Ascending aorta (tissue), 2 donors: ENCODE measurements at regions not wholly inside any gene's neighbourhood (a gene's known extent, or its start where the extent isn't known, plus 50 kb on each side); places are given as distances from the start of the nearest gene placed in this dataset.
"Not testable (repeated sequence)": the region's sequence is repeated elsewhere in the genome, so short reads cannot be mapped to it uniquely, and the experiment has no call there.

Experiments used
- DNase-seq, 2 donors: peaks; one replicate each; pipeline ENCODE4 v3.0.0-alpha.2; 2019; ENCODE audit warnings: low spot score in 2 of 2
- H3K27ac ChIP-seq, 2 donors: fragments of 200-600 bp; sonication (generic); one replicate each; pipeline ENCODE4 v1.5.1; 2016 to 2017; ENCODE audit warnings: mild to moderate bottlenecking in 1 of 2
- H3K27me3 ChIP-seq: fragments of 200-600 bp; sonication (generic); one replicate; pipeline ENCODE4 v1.5.1; 2017
- H3K36me3 ChIP-seq, 2 donors: fragments of 200-600 bp; sonication (generic); one replicate each; pipeline ENCODE4 v1.5.1; 2016
- H3K4me1 ChIP-seq, 2 donors: fragments of 200-600 bp; sonication (generic); one replicate each; pipeline ENCODE4 v1.5.1; 2016 to 2017; ENCODE audit warnings: mild to moderate bottlenecking in 1 of 2
- H3K4me3 ChIP-seq, 2 donors: fragments of 200-600 bp; sonication (generic); one replicate each; pipeline ENCODE4 v1.5.1; 2016 to 2017; ENCODE audit warnings: mild to moderate bottlenecking in 1 of 2
- H3K9me3 ChIP-seq, 2 donors: fragments of 200-600 bp; sonication (generic); one replicate each; pipeline ENCODE4 v1.5.1; 2016
- CTCF ChIP-seq, 3 experiments: fragments of 200-600 bp in 2 of 3; fragments of 450-650 bp in 1 of 3; sonication (generic) in 2 of 3; IDR thresholded peaks; one replicate each; pipeline ENCODE4 v1.5.1; 2016 to 2019; ENCODE audit warnings: antibody characterized with exemption in 3 of 3, mild to moderate bottlenecking in 1 of 3, moderate library complexity in 1 of 3
- intact Hi-C: fragments of 100-400 bp; cut with DNase I; formaldehyde crosslinking; loops from one replicate; pipeline ENCODE4 v1.15.1; 2023

GRCh38 chr7:80307227-80307856 lies 172.7 kb downstream of the GNAI1 start:
- H3K4me3 ChIP-seq, result no peak overlapping the region

GRCh38 chr7:80303315-80303714 lies 168.7 kb downstream of the GNAI1 start:
- Histone ChIP-seq H3K27me3 (no peaks in the 10 kb centered on the region), H3K27ac (no peak overlapping the region), H3K36me3 (no peaks in the 10 kb centered on the region), H3K4me1 (no peaks in the 10 kb centered on the region), H3K9me3 (no peaks in the 10 kb centered on the region), H3K4me3 (no peak overlapping the region)
- DNase-seq, result no peak
- intact Hi-C loops, result no loop called here
- no peak for TF ChIP-seq CTCF (IDR thresholded peaks at IDR 0.05)

More at GRCh38 chr7:80307227-80307856, 172.7 kb downstream of the GNAI1 start:
- H3K27me3 ChIP-seq, result no peaks in the 10 kb centered on the region
- no peak overlapping the region for H3K27ac ChIP-seq
- no peaks in the 10 kb centered on the region for H3K36me3 ChIP-seq
- intact Hi-C loops, result no loop called here
- H3K9me3 ChIP-seq, result no peaks in the 10 kb centered on the region
- H3K4me1 ChIP-seq, result no peaks in the 10 kb centered on the region
- TF ChIP-seq CTCF (IDR thresholded peaks at IDR 0.05), result no peak
- no peak for DNase-seq

GRCh38 chr7:80302636-80303035 lies 168.0 kb downstream of the GNAI1 start:
- Histone ChIP-seq H3K36me3 (no peaks in the 10 kb centered on the region), H3K4me1 (no peaks in the 10 kb centered on the region), H3K27me3 (no peaks in the 10 kb centered on the region), H3K4me3 (no peak overlapping the region), H3K9me3 (no peaks in the 10 kb centered on the region), H3K27ac (no peak overlapping the region)
- DNase-seq, result no peak
- no peak for TF ChIP-seq CTCF (IDR thresholded peaks at IDR 0.05)
- intact Hi-C loops, result no loop called here

- Histone ChIP-seq H3K27ac (no peak overlapping the region), H3K27me3 (no peaks in the 10 kb centered on the region), H3K9me3 (no peaks in the 10 kb centered on the region), H3K36me3 (no peaks in the 10 kb centered on the region), H3K4me3 (no peak overlapping the region), H3K4me1 (no peaks in the 10 kb centered on the region)
- intact Hi-C loops, result no loop called here
- TF ChIP-seq CTCF (IDR thresholded peaks at IDR 0.05), result no peak
- DNase-seq, result no peak
Observed at GRCh38 chr7:80302078-80302477, 167.4 kb downstream of the GNAI1 start.

- no peak for TF ChIP-seq CTCF (IDR thresholded peaks at IDR 0.05)
- H3K27me3 ChIP-seq, result no peaks in the 10 kb centered on the region
- H3K9me3 ChIP-seq, result peaks cover 0 to 9% of the 10 kb centered on the region in 2 donors
- DNase-seq, result no peak
- H3K27ac ChIP-seq, result no peak overlapping the region
- H3K4me3 ChIP-seq, result no peak overlapping the region
- H3K4me1 ChIP-seq, result no peaks in the 10 kb centered on the region
- intact Hi-C loops, result no loop called here
- H3K36me3 ChIP-seq, result no peaks in the 10 kb centered on the region
Observed at GRCh38 chr7:80298201-80298600, 163.6 kb downstream of the GNAI1 start.

GRCh38 chr7:80294346-80294745 lies 159.7 kb downstream of the GNAI1 start:
- Histone ChIP-seq H3K27me3 (no peaks in the 10 kb centered on the region), H3K4me1 (no peaks in the 10 kb centered on the region), H3K4me3 (no peak overlapping the region), H3K27ac (no peak overlapping the region), H3K9me3 (peaks cover 0 to 9% of the 10 kb centered on the region in 2 donors), H3K36me3 (no peaks in the 10 kb centered on the region)
- TF ChIP-seq CTCF (IDR thresholded peaks at IDR 0.05), result no peak
- no peak for DNase-seq
- intact Hi-C loops, result no loop called here

- H3K27me3 ChIP-seq, intact Hi-C loops, H3K4me1 ChIP-seq, H3K9me3 ChIP-seq, H3K4me3 ChIP-seq, H3K27ac ChIP-seq, DNase-seq, H3K36me3 ChIP-seq: not testable (repeated sequence)
Observed at GRCh38 chr7:80292634-80293033, 158.0 kb downstream of the GNAI1 start.
